T-helper 2 cell (primary cell): ENCODE measurements at regions not wholly inside any gene's neighbourhood (a gene's known extent, or its start where the extent isn't known, plus 50 kb on each side); places are given as distances from the start of the nearest gene placed in this dataset.

Experiments used
- DNase-seq, 5 experiments: peaks; one replicate each; pipeline versions ENCODE4 v3.0.0 to v3.0.0-alpha.2; 2012 to 2022

DNA sequence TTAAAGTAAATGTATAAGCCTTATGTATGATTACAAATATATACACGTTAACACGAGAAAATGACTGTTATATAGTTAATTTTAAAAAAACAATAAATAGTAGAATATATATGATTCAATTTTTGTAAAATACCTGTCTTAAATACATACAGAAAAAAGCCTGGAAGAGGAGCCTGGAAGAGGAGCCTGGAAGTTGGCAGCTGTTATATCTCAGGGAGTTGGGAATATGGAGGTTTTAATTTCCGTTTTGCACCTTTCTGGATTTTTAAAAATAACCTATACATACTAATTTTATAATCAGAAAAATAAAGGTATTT is 111.6 kb downstream of the WT1 start:
- DNase-seq, result no peak

DNA sequence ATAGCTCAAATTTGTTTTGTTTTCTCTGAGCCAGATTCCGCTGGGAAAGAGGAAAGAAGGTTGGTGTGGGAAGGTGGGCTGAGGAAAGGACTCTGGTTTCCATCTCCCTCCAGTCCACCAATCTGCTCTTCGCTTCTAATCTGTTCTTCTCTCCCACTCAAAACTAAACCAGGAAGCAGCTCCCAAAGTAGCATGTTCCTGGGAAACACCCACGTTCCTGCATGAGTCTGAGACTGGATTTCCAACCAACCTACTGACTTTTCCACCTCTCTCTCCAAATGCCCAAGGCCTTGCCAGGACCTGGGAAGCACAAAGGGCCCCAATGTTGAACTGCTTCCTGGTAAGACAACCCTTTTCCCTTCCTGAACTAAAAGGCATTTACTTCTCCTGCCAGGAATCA is 110.2 kb downstream of the WT1 start:
- DNase-seq, result no peak

DNA sequence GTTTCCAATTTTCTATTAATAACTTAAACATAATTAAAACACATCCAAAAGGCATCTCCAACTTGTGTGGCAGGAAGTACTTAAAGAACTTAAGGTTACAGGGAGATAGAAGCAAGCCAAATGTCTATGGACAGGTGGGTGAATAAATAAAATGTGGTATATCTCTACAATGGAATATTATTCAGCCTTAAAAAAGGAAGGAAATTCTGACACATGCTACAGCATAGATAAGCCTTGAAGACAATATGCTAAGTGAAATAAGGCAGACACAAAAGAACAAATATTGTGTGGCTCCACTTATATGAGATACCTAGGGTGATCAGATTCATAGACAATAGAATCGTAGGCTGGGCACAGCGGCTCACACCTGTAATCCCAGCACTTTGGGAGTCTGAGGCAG is 109.6 kb downstream of the WT1 start:
- no peak for DNase-seq

DNA sequence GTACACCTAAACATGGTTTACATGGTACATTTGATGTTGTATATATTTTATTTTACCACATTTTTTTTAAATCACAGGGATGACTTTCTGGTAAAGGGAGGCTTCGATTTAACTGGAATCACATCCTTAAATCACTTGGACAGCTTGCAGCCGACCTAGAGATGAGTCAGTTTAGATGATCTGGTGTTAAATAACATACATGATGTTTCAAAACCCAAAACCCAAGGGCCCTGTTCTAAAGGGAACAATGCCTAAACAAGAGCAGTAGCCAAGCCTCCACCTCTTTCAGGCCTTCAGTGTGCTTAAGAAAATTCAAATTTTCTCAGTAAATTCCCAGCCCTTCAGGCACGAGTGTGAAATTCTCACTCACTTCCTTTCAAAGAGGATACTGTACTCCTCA is 108.8 kb downstream of the WT1 start:
- no peak for DNase-seq

DNA sequence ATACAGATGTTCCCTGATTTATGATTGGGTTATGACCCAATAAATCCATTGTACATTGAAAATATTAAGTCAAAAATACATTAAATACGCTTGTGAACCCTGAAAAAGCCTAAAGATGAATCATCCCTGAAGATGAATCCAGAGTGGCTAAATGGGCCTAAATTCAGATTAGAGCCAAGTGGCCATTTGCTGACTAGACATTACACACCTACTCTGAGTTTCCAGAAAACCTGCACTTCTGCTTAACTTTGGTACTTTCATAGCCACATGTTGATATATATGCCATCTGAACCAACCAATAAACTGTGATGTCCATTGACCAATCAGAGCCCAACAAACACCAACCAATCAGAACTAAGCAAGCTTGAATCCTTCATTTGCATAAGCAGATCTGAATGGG is 106.9 kb downstream of the WT1 start:
- DNase-seq, result no peak

DNA sequence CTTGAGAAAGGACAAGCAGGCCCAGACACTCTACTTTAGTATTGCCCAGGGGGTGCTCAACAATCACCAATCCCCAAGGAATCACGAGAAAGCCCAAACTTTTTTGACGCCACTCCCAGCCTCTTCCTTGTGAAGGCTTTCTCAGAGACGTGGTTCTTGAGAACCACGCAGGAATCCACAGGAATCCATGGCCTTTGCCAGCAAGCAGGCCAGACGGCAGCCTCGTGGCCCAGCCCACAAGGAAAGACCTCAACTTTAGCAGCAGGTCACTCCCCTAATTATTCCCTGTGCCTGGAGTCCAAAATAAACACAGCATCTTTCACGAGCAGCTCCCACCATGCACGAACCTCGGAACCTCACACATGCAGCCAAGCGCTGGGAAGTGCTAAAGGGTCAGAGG is 104.2 kb downstream of the WT1 start:
- DNase-seq, result no peak

DNA sequence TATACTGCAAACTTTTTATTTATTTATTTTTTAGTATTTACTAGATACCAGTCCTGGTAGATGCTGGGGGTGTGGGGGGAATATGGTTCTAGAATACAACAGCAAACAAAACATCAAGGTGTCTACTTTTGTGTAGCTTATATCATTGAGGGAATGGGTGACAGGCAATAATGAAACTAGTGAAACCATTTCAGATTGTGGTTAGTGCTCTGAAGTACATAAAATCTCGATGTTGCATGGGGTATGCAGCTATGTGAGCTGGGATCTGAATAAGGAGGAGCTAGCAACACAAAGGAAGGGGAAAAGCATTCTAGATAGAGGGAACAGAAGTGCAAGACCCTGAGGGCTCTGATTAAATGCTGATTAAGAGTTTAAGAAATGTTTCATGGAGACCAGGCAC is 103.5 kb downstream of the WT1 start:
- peak in 1 of 5 experiments; percentile 31 for DNase-seq

DNA sequence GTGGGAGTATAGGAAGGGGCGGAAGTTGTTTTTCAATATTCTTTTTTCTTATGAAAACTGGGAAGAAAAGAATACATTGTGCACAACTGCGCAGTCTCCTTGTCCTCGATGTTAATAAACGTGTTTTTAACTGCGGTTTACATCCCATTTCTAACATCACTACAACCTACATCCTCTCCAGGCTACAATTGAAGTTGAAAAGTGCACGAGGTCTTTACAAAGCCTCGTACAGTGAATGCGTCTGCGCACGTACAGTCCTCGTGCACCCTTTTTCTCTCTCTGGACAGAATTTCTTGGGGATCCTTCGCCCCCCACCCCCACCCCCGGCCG is 102.4 kb downstream of the WT1 start:
- peak in 1 of 5 experiments; percentile 9 for DNase-seq

DNA sequence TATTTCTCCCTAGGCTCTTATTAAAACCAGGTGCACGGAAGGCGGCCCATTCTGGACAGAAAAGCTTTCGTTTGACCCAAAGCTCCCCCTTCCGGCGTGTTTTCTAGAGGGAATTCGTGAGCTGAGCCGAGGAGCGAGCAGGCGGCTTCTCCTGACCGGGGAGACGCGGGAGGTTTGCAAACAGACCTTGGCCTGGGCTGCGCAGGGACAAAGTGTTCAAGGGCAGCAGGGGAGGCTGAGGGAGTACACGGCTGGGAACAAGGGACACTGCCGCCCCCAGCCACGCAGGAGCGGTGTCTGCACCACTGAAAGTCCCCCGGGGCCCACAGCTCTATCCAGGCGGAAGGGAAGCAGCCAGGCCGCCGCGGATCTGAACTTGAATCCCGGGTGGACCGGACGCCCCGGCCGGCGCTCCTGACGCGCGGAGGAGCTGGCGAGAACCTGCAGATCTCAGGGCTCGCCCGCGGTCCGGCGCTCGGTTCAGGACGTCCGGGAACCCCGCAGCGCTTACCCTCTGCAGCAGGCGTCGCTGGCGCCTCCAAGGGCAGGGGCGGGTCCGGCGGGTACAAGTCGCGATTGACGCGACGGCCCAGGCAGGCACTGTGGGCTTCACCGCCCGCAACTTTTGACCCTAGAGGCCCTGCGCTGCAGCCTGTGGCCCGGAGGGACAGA is 101.9 kb downstream of the WT1 start:
- peak in 2 of 5 experiments; percentile 5 to 9 for DNase-seq

DNA sequence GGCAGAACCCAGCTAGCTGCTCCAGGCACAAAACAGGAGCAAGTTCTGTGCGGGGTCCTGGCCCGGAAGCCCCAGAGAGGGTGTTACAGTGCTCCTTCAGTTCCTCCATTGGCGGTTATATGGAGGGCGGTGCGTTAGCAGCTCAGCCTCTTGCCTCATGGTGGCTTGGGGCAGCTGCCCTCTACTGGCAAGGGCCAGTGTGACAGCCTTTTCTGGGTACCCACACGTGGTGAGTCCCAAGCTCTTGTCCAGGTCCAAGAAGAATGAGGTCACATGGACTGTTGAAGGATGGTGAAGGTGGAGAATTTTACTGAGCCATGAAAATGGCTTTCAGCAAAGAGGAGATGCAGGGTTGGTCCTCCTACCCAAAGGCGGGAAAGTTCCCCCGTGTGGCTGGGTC is 100.5 kb downstream of the WT1 start:
- peak in 1 of 5 experiments; percentile 29 for DNase-seq
